Tibial artery (tissue), 4 donors: ENCODE measurements at regions not wholly inside any gene's neighbourhood (a gene's known extent, or its start where the extent isn't known, plus 50 kb on each side); places are given as distances from the start of the nearest gene placed in this dataset.

Source experiments
- DNase-seq, 2 donors: peaks; one replicate each; pipeline ENCODE4 v3.0.0-alpha.2; 2019
- H3K27ac ChIP-seq, 2 donors: fragments of 200-600 bp; sonication (generic) in 1 of 2; 1 replicate in 1 of 2; 2 replicates in 1 of 2; pipeline ENCODE4 v1.5.1; 2018 to 2019; ENCODE audit warnings: mild to moderate bottlenecking in 1 of 2
- H3K27me3 ChIP-seq, 2 donors: fragments of 200-600 bp; sonication (generic) in 1 of 2; one replicate each; pipeline versions ENCODE4 v1.5.1 to v1.6.0; 2016 to 2019
- H3K36me3 ChIP-seq, 3 donors: fragments of 200-600 bp; sonication (generic) in 2 of 3; one replicate each; pipeline ENCODE4 v1.5.1; 2016 to 2019; ENCODE audit warnings: mild to moderate bottlenecking in 2 of 3
- H3K4me1 ChIP-seq, 4 donors: fragments of 200-600 bp; sonication (generic) in 2 of 4; 1 replicate in 3 of 4; 2 replicates in 1 of 4; pipeline ENCODE4 v1.5.1; 2016 to 2019
- H3K4me3 ChIP-seq, 2 donors: fragments of 200-600 bp; sonication (generic) in 1 of 2; 1 replicate in 1 of 2; 2 replicates in 1 of 2; pipeline ENCODE4 v1.5.1; 2018 to 2019; ENCODE audit warnings: mild to moderate bottlenecking in 2 of 2
- H3K9me3 ChIP-seq, 3 donors: fragments of 200-600 bp; sonication (generic) in 1 of 3; one replicate each; pipeline ENCODE4 v1.5.1; 2016 to 2019
- CTCF ChIP-seq, 2 experiments: fragments of 200-600 bp in 1 of 2; fragments of 450-650 bp in 1 of 2; IDR thresholded peaks; one replicate each; pipeline ENCODE4 v1.5.1; 2017 to 2019; ENCODE audit warnings: antibody characterized with exemption in 2 of 2, mild to moderate bottlenecking in 1 of 2, moderate library complexity in 1 of 2
- intact Hi-C: fragments of 100-400 bp; cut with DNase I; formaldehyde crosslinking; loops from one replicate; pipeline ENCODE4 v1.15.0; 2023; ENCODE audit warnings: low total_unique reads

GRCh38 chr4:33882246-33882990 lies 2361.9 kb downstream of the ARAP2 start:
- Histone ChIP-seq H3K27ac (no peak overlapping the region), H3K36me3 (no peaks in the 10 kb centered on the region), H3K27me3 (no peaks in the 10 kb centered on the region), H3K4me1 (no peaks in the 10 kb centered on the region), H3K4me3 (no peak overlapping the region), H3K9me3 (no peaks in the 10 kb centered on the region)
- no peak for DNase-seq
- intact Hi-C loops = no loop called here
- TF ChIP-seq CTCF (IDR thresholded peaks at IDR 0.05) = no peak

GRCh38 chr4:33883111-33883510 lies 2361.2 kb downstream of the ARAP2 start:
- H3K36me3 ChIP-seq = no peaks in the 10 kb centered on the region
- no peaks in the 10 kb centered on the region for H3K27me3 ChIP-seq
- no peaks in the 10 kb centered on the region for H3K4me1 ChIP-seq
- H3K4me3 ChIP-seq = no peak overlapping the region
- no peaks in the 10 kb centered on the region for H3K9me3 ChIP-seq
- intact Hi-C loops = no loop called here
- TF ChIP-seq CTCF (IDR thresholded peaks at IDR 0.05) = no peak
- no peak for DNase-seq
- H3K27ac ChIP-seq = no peak overlapping the region

- no peak for TF ChIP-seq CTCF (IDR thresholded peaks at IDR 0.05)
- no peak for DNase-seq
- intact Hi-C loops = no loop called here
These were observed 2358.0 kb downstream of the ARAP2 start for GRCh38 chr4:33886356-33886755.

GRCh38 chr4:33890841-33891240 lies 2353.5 kb downstream of the ARAP2 start:
- H3K4me1 ChIP-seq = no peaks in the 10 kb centered on the region

More at GRCh38 chr4:33886356-33886755, 2358.0 kb downstream of the ARAP2 start:
- Histone ChIP-seq H3K9me3 (no peaks in the 10 kb centered on the region), H3K27ac (no peak overlapping the region), H3K36me3 (no peaks in the 10 kb centered on the region), H3K4me3 (no peak overlapping the region), H3K27me3 (no peaks in the 10 kb centered on the region), H3K4me1 (no peaks in the 10 kb centered on the region)

GRCh38 chr4:33911959-33912358 lies 2332.4 kb downstream of the ARAP2 start:
- no peak overlapping the region for H3K27ac ChIP-seq
- no peaks in the 10 kb centered on the region for H3K4me1 ChIP-seq
- no peak for DNase-seq
- H3K4me3 ChIP-seq = no peak overlapping the region
- H3K36me3 ChIP-seq = no peaks in the 10 kb centered on the region
- H3K9me3 ChIP-seq = no peaks in the 10 kb centered on the region
- TF ChIP-seq CTCF (IDR thresholded peaks at IDR 0.05) = no peak
- H3K27me3 ChIP-seq = no peaks in the 10 kb centered on the region
- intact Hi-C loops = no loop called here

More at GRCh38 chr4:33890841-33891240, 2353.5 kb downstream of the ARAP2 start:
- intact Hi-C loops = no loop called here
- Histone ChIP-seq H3K27ac (no peak overlapping the region), H3K27me3 (no peaks in the 10 kb centered on the region), H3K4me3 (no peak overlapping the region), H3K36me3 (no peaks in the 10 kb centered on the region), H3K9me3 (no peaks in the 10 kb centered on the region)
- TF ChIP-seq CTCF (IDR thresholded peaks at IDR 0.05) = no peak
- no peak for DNase-seq
